Astrocyte (in vitro differentiated cells and primary cell): ENCODE measurements at regions not wholly inside any gene's neighbourhood (a gene's known extent, or its start where the extent isn't known, plus 50 kb on each side); places are given as distances from the start of the nearest gene placed in this dataset.

Experiments
- DNase-seq: peaks from one replicate; pipeline ENCODE4 v3.0.0-alpha.2; 2010; ENCODE audit warnings: low read depth
- FAIRE-seq: peaks from 2 replicates; lab custom pipeline; 2011; peaks lifted over from hg19 to GRCh38; lab: Jason Lieb, UNC
- H2AFZ ChIP-seq: 2 replicates; pipeline ENCODE4 v1.6.0; 2012; ENCODE audit warnings: low read depth, low read length, inconsistent platforms
- H3K27ac ChIP-seq: 2 replicates; pipeline ENCODE4 v1.5.1; 2011; ENCODE audit warnings: low read depth, low read length, inconsistent platforms
- H3K27me3 ChIP-seq: 2 replicates; pipeline ENCODE4 v1.6.0; 2011; ENCODE audit warnings: low read length, inconsistent platforms; ENCODE audit not compliant: insufficient read depth
- H3K36me3 ChIP-seq: 2 replicates; pipeline ENCODE4 v1.5.1; 2011; ENCODE audit warnings: low read length, inconsistent platforms; ENCODE audit not compliant: insufficient read depth
- H3K4me1 ChIP-seq: 2 replicates; pipeline ENCODE4 v1.5.1; 2011; ENCODE audit warnings: low read length, inconsistent platforms; ENCODE audit not compliant: insufficient read depth
- H3K4me2 ChIP-seq: 2 replicates; pipeline ENCODE4 v1.6.0; 2012; ENCODE audit warnings: low read length, inconsistent platforms
- H3K4me3 ChIP-seq: 2 replicates; pipeline ENCODE4 v1.5.1; 2011; ENCODE audit warnings: low read depth, mild to moderate bottlenecking, low read length, inconsistent platforms; ENCODE audit not compliant: insufficient read depth
- H3K79me2 ChIP-seq: 2 replicates; pipeline ENCODE4 v1.6.0; 2012; ENCODE audit warnings: mild to moderate bottlenecking, low read length, inconsistent platforms; ENCODE audit not compliant: insufficient read depth
- H3K9ac ChIP-seq: 2 replicates; pipeline ENCODE4 v1.6.0; 2012; ENCODE audit warnings: mild to moderate bottlenecking, low read length, inconsistent platforms
- H3K9me3 ChIP-seq: 2 replicates; pipeline ENCODE4 v1.5.1; 2012; ENCODE audit warnings: low read depth, mild to moderate bottlenecking, low read length, inconsistent platforms; ENCODE audit not compliant: insufficient read depth
- H4K20me1 ChIP-seq: 2 replicates; pipeline ENCODE4 v1.6.0; 2012; ENCODE audit warnings: low read length, inconsistent platforms; ENCODE audit not compliant: insufficient read depth
- H3K27ac Mint-ChIP-seq: one replicate; pipeline ENCODE4 v1.8.0; 2021; ENCODE audit warnings: mild to moderate bottlenecking, mixed read lengths; ENCODE audit not compliant: unreplicated experiment
- H3K27me3 Mint-ChIP-seq: one replicate; pipeline ENCODE4 v1.8.0; 2021; ENCODE audit warnings: low read depth, mixed read lengths; ENCODE audit not compliant: unreplicated experiment
- H3K36me3 Mint-ChIP-seq: one replicate; pipeline ENCODE4 v1.8.0; 2021; ENCODE audit warnings: low read depth, mixed read lengths; ENCODE audit not compliant: unreplicated experiment
- H3K4me1 Mint-ChIP-seq: one replicate; pipeline ENCODE4 v1.8.0; 2021; ENCODE audit warnings: low read depth, mixed read lengths; ENCODE audit not compliant: unreplicated experiment
- H3K4me3 Mint-ChIP-seq: one replicate; pipeline ENCODE4 v1.8.0; 2021; ENCODE audit warnings: mild to moderate bottlenecking, moderate library complexity, mixed read lengths; ENCODE audit not compliant: unreplicated experiment
- H3K9me3 Mint-ChIP-seq: one replicate; pipeline ENCODE4 v1.8.0; 2021; ENCODE audit warnings: mild to moderate bottlenecking, mixed read lengths; ENCODE audit not compliant: unreplicated experiment
- EZH2 ChIP-seq: IDR thresholded peaks from 2 replicates; pipeline ENCODE4 v1.6.1; 2012; ENCODE audit warnings: mild to moderate bottlenecking, low read length, inconsistent platforms; ENCODE audit not compliant: insufficient read depth
- TF ChIP-seq, protein P1 (sequence below): IDR thresholded peaks from 2 replicates; pipeline ENCODE4 v1.5.1; 2011; ENCODE audit warnings: low read depth, mild to moderate bottlenecking, inconsistent platforms, low read length, moderate library complexity; ENCODE audit not compliant: insufficient read depth

DNA sequence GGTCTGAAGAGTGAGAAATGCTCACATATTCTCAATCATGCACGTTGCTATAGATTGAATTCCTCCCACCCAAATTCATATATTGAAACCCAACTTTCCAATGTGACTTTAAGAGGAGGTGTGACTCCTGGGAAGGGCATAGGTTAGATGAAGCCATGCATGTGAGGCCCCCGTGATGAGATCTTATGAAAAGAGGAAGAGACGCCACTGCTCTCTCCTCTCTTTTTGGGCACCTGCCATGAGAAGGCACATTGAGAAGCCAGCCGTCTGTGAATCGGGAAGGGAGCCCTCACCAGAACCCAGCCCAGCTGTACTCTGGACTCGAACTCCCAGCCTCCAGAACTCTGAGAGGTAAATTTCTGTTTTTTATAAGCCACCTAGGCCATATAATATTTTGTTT is 842.6 kb upstream of the SALL3 start:
- FAIRE-seq: no peak
- H3K9me3 ChIP-seq: peaks cover 13% of the 10 kb centered on the region
- TF ChIP-seq EZH2: no peak
- TF ChIP-seq, protein P1, sequence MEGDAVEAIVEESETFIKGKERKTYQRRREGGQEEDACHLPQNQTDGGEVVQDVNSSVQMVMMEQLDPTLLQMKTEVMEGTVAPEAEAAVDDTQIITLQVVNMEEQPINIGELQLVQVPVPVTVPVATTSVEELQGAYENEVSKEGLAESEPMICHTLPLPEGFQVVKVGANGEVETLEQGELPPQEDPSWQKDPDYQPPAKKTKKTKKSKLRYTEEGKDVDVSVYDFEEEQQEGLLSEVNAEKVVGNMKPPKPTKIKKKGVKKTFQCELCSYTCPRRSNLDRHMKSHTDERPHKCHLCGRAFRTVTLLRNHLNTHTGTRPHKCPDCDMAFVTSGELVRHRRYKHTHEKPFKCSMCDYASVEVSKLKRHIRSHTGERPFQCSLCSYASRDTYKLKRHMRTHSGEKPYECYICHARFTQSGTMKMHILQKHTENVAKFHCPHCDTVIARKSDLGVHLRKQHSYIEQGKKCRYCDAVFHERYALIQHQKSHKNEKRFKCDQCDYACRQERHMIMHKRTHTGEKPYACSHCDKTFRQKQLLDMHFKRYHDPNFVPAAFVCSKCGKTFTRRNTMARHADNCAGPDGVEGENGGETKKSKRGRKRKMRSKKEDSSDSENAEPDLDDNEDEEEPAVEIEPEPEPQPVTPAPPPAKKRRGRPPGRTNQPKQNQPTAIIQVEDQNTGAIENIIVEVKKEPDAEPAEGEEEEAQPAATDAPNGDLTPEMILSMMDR: no peak

DNA sequence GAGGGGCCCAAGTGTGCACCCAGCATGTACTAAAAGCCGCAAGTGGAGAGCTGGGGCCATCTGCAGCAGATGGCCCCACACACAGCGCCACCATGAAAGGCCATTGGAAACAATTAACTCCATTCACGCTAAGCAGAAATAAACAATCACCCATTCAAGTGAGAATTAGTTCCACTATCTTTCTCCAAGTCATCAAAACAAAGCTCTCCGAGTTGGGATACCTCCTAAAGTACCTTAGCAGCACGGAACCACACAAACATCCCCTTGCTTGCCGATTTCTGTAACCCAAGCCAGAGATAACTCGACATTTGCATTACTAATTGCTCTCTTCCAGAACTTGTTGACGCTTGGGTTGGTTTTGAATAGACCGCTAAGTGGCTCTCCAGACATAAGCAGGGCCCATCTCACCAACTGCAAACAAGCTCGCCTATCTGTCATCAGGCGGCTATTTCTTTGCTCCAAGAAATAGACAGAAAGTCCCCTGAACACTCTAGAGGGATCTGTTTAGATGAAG is 840.6 kb upstream of the SALL3 start:
- Histone ChIP-seq H3K9me3 (peaks cover 4% of the 10 kb centered on the region), H4K20me1 (no peaks in the 10 kb centered on the region), H3K9ac (no peak overlapping the region), H3K27ac (no peak overlapping the region), H3K79me2 (no peaks in the 10 kb centered on the region), H3K4me1 (no peaks in the 10 kb centered on the region), H2AFZ (no peak overlapping the region), H3K27me3 (no peaks in the 10 kb centered on the region), H3K36me3 (no peaks in the 10 kb centered on the region), H3K4me2 (no peak overlapping the region), H3K4me3 (no peak overlapping the region)
- FAIRE-seq: no peak
- Mint-ChIP-seq H3K27ac (no peak overlapping the region), H3K36me3 (no peaks in the 10 kb centered on the region), H3K4me3 (no peak overlapping the region), H3K9me3 (peaks cover 19% of the 10 kb centered on the region), H3K4me1 (no peaks in the 10 kb centered on the region), H3K27me3 (no peaks in the 10 kb centered on the region)
- TF ChIP-seq, protein P1: no peak
- no peak for TF ChIP-seq EZH2
- no peak for DNase-seq

More for the DNA sequence above, 842.6 kb upstream of the SALL3 start:
- Mint-ChIP-seq H3K27me3 (no peaks in the 10 kb centered on the region), H3K9me3 (peaks cover 15% of the 10 kb centered on the region), H3K4me1 (no peaks in the 10 kb centered on the region), H3K27ac (no peak overlapping the region), H3K4me3 (no peak overlapping the region), H3K36me3 (no peaks in the 10 kb centered on the region)
- Histone ChIP-seq H3K4me3 (no peak overlapping the region), H3K27me3 (no peaks in the 10 kb centered on the region), H2AFZ (no peak overlapping the region), H4K20me1 (no peaks in the 10 kb centered on the region), H3K4me2 (no peak overlapping the region), H3K79me2 (no peaks in the 10 kb centered on the region), H3K9ac (no peak overlapping the region), H3K27ac (no peak overlapping the region), H3K36me3 (no peaks in the 10 kb centered on the region), H3K4me1 (no peaks in the 10 kb centered on the region)
- DNase-seq: no peak

DNA sequence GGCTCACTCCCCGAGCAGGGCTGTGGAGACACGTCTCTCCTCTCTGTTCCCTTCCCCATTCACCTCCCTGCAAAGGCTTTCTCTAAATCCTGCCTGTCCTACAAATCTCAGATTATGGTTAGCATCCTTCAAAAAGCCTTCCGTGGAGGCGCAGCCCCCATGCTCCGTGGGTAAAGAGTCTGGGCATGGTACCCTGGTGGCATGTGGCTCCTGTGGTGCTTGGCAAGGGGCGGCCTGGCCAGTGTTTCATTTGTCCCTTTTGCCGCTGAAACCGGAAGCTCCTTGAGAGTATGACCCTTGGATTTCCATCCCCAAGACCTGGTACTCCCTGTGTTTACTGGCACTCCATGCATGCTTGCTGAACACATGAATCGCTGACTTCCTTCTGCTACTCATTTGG is 839.3 kb upstream of the SALL3 start:
- no peak overlapping the region for H3K4me2 ChIP-seq
- no peak overlapping the region for H3K27ac ChIP-seq
- no peaks in the 10 kb centered on the region for H3K79me2 ChIP-seq
- H3K4me3 ChIP-seq: no peak overlapping the region
- Mint-ChIP-seq H3K4me1 (no peaks in the 10 kb centered on the region), H3K9me3 (peaks cover 19% of the 10 kb centered on the region), H3K36me3 (no peaks in the 10 kb centered on the region), H3K4me3 (no peak overlapping the region), H3K27me3 (no peaks in the 10 kb centered on the region), H3K27ac (no peak overlapping the region)
- no peaks in the 10 kb centered on the region for H4K20me1 ChIP-seq
- FAIRE-seq (no peak), DNase-seq (no peak)
- H3K9me3 ChIP-seq: peaks cover 4% of the 10 kb centered on the region
- H3K4me1 ChIP-seq: no peaks in the 10 kb centered on the region
- no peaks in the 10 kb centered on the region for H3K36me3 ChIP-seq
- no peaks in the 10 kb centered on the region for H3K27me3 ChIP-seq
- H2AFZ ChIP-seq: no peak overlapping the region
- TF ChIP-seq, protein P1: no peak
- no peak for TF ChIP-seq EZH2
- H3K9ac ChIP-seq: no peak overlapping the region
